Naive thymus-derived CD4-positive, alpha-beta T cell (primary cell): ENCODE measurements at regions not wholly inside any gene's neighbourhood (a gene's known extent, or its start where the extent isn't known, plus 50 kb on each side); places are given as distances from the start of the nearest gene placed in this dataset.

Experiments used
- ATAC-seq: fragments of 150-1000 bp; cut with Tn5 transposase; 2 replicates; pipeline ENCODE4 v1.10.0; 2021; ENCODE audit warnings: mild to moderate bottlenecking, moderate library complexity
- CTCF ChIA-PET: fragments of 350-600 bp; sonication (Branson Sonifier 250); formaldehyde crosslinking; loops from one replicate; lab custom pipeline; 2021; ENCODE audit warnings: antibody characterized with exemption; lab: Charles Lee
- POLR2A ChIA-PET: fragments of 350-600 bp; sonication (Branson Sonifier 250); formaldehyde crosslinking; loops from one replicate; lab custom pipeline; 2021; ENCODE audit warnings: antibody characterized with exemption, inconsistent platforms; lab: Charles Lee
- DNase-seq, 9 donors: peaks; one replicate each; pipeline versions ENCODE4 v3.0.0 to v3.0.0-alpha.2; 2020 to 2022; ENCODE audit warnings: mixed read lengths in 1 of 9
- H3K27ac ChIP-seq: one replicate; pipeline ENCODE4 v1.7.0; 2013; ENCODE audit warnings: mild to moderate bottlenecking, low read depth, low read length, moderate library complexity
- H3K27me3 ChIP-seq, 2 donors: one replicate each; pipeline ENCODE4 v1.7.0; 2013; ENCODE audit warnings: low read length in 2 of 2, mild to moderate bottlenecking in 2 of 2, moderate library complexity in 2 of 2; ENCODE audit not compliant: control insufficient read depth in 2 of 2, insufficient read depth in 2 of 2
- H3K36me3 ChIP-seq, 3 experiments: 1 replicate in 2 of 3; 2 replicates in 1 of 3; pipeline ENCODE4 v1.7.0; 2013; ENCODE audit warnings: low read length in 3 of 3, mild to moderate bottlenecking in 3 of 3, moderate library complexity in 1 of 3; ENCODE audit not compliant: insufficient read depth in 3 of 3, control insufficient read depth in 2 of 3
- H3K4me1 ChIP-seq, 2 donors: one replicate each; pipeline ENCODE4 v1.7.0; 2013; ENCODE audit warnings: low read length in 2 of 2, mild to moderate bottlenecking in 2 of 2, moderate library complexity in 1 of 2; ENCODE audit not compliant: control insufficient read depth in 2 of 2, insufficient read depth in 2 of 2
- H3K4me3 ChIP-seq: 2 replicates; pipeline ENCODE4 v1.7.0; 2013; ENCODE audit warnings: mild to moderate bottlenecking, low read length
- H3K9me3 ChIP-seq, 3 experiments: 1 replicate in 2 of 3; 2 replicates in 1 of 3; pipeline ENCODE4 v1.7.0; 2013; ENCODE audit warnings: low read length in 3 of 3; ENCODE audit not compliant: control insufficient read depth in 2 of 3
- H3K27ac Mint-ChIP-seq, 9 donors: one replicate each; pipeline ENCODE4 v1.8.0; 2020 to 2022; ENCODE audit warnings: mixed read lengths in 9 of 9, mild to moderate bottlenecking in 8 of 9, moderate library complexity in 5 of 9, inconsistent platforms in 2 of 9
- H3K27me3 Mint-ChIP-seq, 5 donors: one replicate each; pipeline ENCODE4 v1.8.0; 2021 to 2022; ENCODE audit warnings: mixed read lengths in 5 of 5, mild to moderate bottlenecking in 1 of 5
- H3K36me3 Mint-ChIP-seq, 5 donors: one replicate each; pipeline ENCODE4 v1.8.0; 2020 to 2022; ENCODE audit warnings: mixed read lengths in 5 of 5, mild to moderate bottlenecking in 3 of 5, inconsistent platforms in 1 of 5
- H3K4me1 Mint-ChIP-seq, 7 donors: one replicate each; pipeline ENCODE4 v1.8.0; 2020 to 2022; ENCODE audit warnings: mixed read lengths in 7 of 7, mild to moderate bottlenecking in 3 of 7, inconsistent platforms in 1 of 7
- H3K4me3 Mint-ChIP-seq, 10 donors: one replicate each; pipeline ENCODE4 v1.8.0; 2020 to 2022; ENCODE audit warnings: mild to moderate bottlenecking in 10 of 10, mixed read lengths in 10 of 10, moderate library complexity in 6 of 10, inconsistent platforms in 2 of 10
- H3K9me3 Mint-ChIP-seq, 11 donors: one replicate each; pipeline ENCODE4 v1.8.0; 2020 to 2022; ENCODE audit warnings: mixed read lengths in 11 of 11, mild to moderate bottlenecking in 4 of 11, inconsistent platforms in 1 of 11, moderate library complexity in 1 of 11
- intact Hi-C, 2 donors: fragments of 100-400 bp; cut with micrococcal nuclease; formaldehyde crosslinking; loops; one replicate each; pipeline ENCODE4 v1.15.1; 2023

DNA sequence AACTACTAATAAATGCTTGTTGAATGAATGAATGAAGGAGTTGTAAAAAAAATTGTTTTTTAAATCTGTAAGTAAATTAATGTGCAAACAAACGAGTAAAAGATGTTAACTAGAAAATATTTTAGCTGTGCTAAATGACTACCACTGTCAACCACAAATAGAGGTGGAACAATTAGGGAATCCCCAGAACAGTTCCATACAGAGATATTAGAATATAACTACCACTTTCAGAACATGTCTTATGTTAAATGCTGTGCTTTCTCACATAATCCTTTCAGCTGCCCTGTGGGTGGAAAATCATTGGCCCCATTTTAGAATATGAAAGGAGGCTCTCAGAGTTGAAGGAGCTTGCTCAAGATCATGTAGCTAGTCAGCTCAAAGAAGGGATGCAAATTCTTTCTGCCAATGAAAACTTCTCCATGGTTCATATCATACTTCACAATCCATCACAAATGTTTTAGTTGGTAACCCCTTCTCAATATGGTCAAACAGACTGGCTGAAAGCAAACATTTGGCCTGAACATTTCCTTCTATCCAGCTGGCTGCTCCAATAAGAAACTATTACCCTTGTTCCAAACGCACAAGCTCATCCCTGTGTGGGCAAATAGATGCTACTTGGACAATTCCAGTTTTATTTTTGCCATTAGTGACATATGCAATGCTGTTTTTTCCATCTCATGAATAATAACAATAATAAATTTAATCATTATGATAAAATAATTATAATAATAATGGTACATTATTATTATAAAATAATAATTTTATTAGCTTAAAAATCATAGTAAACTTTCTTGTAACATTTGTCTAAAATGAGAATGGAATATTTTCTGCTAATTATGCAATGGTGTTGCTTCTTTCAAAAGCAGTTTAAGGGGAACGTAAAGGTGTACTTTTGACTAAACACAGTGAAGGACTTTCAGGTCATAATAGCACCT lies 290.4 kb upstream of the STT3B start:
- H3K27ac ChIP-seq = no peak overlapping the region
- H3K4me1 Mint-ChIP-seq = peaks cover 0 to 11% (median 9%) of the 10 kb centered on the region in 7 donors
- CTCF ChIA-PET = interaction anchor here (0.6 to 1.6 kb wide), 2 partner anchors 12 to 168 kb away, joined by 3 read pairs; no protein-coding TSS in a partner anchor
- H3K27ac Mint-ChIP-seq = no peak overlapping the region
- H3K9me3 Mint-ChIP-seq = peaks cover 0 to 4% (median 0%) of the 10 kb centered on the region in 11 donors
- H3K4me3 ChIP-seq = no peak overlapping the region
- POLR2A ChIA-PET = no interaction called here
- no peaks in the 10 kb centered on the region for H3K4me1 ChIP-seq
- H3K4me3 Mint-ChIP-seq = no peak overlapping the region
- H3K27me3 Mint-ChIP-seq = peaks cover 0 to 2% (median 0%) of the 10 kb centered on the region in 5 donors
- no peaks in the 10 kb centered on the region for H3K36me3 ChIP-seq
- no peaks in the 10 kb centered on the region for H3K9me3 ChIP-seq
- ATAC-seq (no peak), DNase-seq (no peak)
- intact Hi-C loops = no loop called here
- H3K36me3 Mint-ChIP-seq = peaks cover 0 to 4% (median 0%) of the 10 kb centered on the region in 5 donors
- no peaks in the 10 kb centered on the region for H3K27me3 ChIP-seq

DNA sequence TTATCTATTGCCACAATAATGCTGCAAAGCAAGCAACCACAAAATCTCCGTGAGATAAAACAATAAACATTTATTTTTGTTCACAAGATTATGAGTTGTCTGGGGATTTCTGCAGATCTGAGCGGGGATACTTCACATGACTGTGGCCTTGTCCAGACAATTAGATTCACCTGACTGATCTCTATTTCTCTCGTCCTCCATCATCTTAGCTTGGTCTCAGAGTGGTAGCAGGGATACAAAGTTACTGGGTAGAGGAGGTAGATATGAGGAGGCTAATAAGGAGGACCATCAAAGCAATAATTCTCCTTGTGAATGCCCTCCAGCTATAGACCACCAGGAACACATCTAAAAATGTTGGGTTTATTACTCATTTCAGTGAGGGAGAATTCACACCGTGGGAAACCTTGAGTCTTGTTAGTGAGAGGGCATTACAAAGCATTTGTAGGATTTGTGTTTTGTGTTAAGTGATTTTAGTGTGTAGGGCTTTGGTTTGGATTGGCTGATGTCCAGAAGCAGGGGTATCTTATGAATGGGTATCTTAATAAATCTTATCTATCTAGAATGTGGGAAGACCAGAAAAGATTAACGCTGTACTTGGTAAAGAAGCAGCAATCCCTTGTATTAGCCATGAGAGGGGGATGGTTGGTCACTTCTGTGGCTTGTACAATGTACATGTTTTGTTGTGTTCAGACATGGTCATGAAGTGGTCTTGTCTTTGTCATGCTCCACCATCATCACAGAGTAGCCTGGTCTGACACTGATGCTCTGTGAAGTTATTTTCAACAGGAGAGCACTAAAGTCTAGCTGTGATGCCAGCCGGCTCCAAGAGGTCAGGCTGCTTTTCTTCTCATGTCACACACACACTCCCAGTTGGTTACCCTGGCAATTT lies 287.6 kb upstream of the STT3B start:
- POLR2A ChIA-PET = interaction anchor here (0.6 kb wide), 1 partner anchor 86 kb away, joined by 3 read pairs; no protein-coding TSS in a partner anchor

DNA sequence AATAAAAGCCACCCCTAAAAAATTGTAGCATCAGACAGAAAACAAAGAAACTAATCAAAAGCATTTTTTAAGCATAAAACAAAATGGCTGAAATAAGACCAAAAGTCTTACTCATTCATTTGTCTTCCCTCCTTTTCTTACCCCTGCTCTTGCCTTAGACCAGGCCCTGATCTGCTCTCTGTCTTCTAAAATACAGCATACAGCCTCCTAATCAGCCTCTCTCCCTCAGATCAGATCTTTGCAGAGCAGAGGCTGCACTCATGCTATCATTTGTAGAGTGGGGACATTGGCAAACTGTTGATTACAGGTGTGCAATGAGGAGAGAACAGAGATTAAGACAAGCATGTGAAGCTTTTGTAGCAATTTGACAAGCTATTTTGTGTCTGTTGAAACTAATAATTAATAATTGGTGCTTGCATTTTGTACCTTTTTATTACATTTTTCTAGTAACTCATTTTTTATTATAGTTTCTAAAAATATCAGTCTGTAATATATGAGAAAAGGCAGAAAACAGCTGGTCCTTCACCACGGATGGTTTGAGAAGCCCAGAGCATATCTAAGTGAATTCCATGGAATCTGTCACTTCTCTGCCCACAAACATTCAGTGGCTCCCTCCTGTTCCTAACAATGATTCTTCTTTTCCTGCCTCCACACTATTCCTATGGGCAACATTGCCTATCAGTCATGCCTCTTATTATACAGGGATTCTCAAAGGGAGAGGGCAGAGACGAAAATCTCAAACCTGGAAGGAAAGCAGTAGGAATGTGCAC lies 286.2 kb upstream of the STT3B start:
- peaks cover 0 to 8% (median 0%) of the 10 kb centered on the region in 11 donors for H3K9me3 Mint-ChIP-seq
- H3K36me3 Mint-ChIP-seq = peaks cover 0 to 13% (median 0%) of the 10 kb centered on the region in 5 donors
- peaks cover 0 to 5% of the 10 kb centered on the region in 2 donors for H3K4me1 ChIP-seq
- no peaks in the 10 kb centered on the region for H3K9me3 ChIP-seq
- H3K27ac ChIP-seq = no peak overlapping the region
- no peaks in the 10 kb centered on the region for H3K27me3 ChIP-seq
- no peaks in the 10 kb centered on the region for H3K36me3 ChIP-seq
- no peak for DNase-seq
- no peak overlapping the region for H3K4me3 ChIP-seq
- no peak for ATAC-seq
- H3K4me1 Mint-ChIP-seq = peaks cover 10 to 41% (median 18%) of the 10 kb centered on the region in 7 donors
- intact Hi-C loops = no loop called here
- no peaks in the 10 kb centered on the region for H3K27me3 Mint-ChIP-seq
- CTCF ChIA-PET = interaction anchor here (0.6 kb wide), 1 partner anchor 209 kb away, joined by 5 read pairs; no protein-coding TSS in a partner anchor
- peak overlapping the region in 1 of 9 donors; percentile 55 for H3K27ac Mint-ChIP-seq
- POLR2A ChIA-PET = no interaction called here
- H3K4me3 Mint-ChIP-seq = no peak overlapping the region

More for the DNA sequence above, 287.6 kb upstream of the STT3B start:
- no peak for DNase-seq
- Histone ChIP-seq H3K9me3 (no peaks in the 10 kb centered on the region), H3K4me3 (no peak overlapping the region), H3K27me3 (no peaks in the 10 kb centered on the region), H3K27ac (no peak overlapping the region), H3K4me1 (no peaks in the 10 kb centered on the region), H3K36me3 (no peaks in the 10 kb centered on the region)
- no peaks in the 10 kb centered on the region for H3K27me3 Mint-ChIP-seq
- intact Hi-C loops = no loop called here
- H3K4me1 Mint-ChIP-seq = peaks cover 8 to 33% (median 14%) of the 10 kb centered on the region in 7 donors
- peak overlapping the region in 2 of 9 donors; percentile 31 to 32 for H3K27ac Mint-ChIP-seq
- ATAC-seq = no peak
- peaks cover 0 to 9% (median 0%) of the 10 kb centered on the region in 5 donors for H3K36me3 Mint-ChIP-seq
- CTCF ChIA-PET = no interaction called here
- H3K4me3 Mint-ChIP-seq = no peak overlapping the region
- H3K9me3 Mint-ChIP-seq = peaks cover 0 to 4% (median 0%) of the 10 kb centered on the region in 11 donors

GRCh38 chr3:31247063-31247447 lies 285.7 kb upstream of the STT3B start:
- Mint-ChIP-seq H3K9me3 (peaks cover 0 to 11% (median 0%) of the 10 kb centered on the region in 11 donors), H3K27me3 (no peaks in the 10 kb centered on the region)

DNA sequence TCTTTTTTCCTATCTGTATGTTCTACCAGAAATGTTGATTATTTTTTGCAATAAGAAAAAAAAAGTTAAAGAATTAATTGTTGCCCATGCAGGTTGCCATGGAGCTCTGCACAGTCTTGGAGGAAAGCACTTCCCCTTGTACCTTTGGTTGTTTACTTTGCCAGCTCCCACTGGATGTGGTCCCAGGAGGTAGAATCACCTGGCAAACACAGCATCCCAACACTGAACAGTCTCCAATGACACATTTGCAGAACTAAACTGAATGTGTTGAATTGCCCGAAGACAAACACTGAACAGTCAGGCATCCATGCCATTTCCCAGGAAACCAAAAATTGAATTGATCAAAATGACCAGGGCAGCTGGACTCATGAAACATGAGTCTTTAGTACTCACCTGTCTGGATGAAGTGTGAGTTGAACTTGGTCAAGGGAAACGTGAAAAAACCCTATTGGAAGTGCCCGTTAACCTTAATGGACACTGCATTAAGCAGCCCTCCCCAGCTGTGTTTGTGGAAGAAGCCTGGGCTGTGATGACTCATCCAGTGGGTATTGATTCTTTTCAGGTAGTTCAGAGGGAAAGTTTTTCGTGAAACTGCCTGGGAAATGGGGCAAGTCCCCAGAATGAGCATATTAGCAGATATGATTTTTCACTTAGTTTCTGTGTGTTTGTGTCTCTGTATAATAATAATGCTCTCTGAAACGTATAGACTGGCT lies 284.7 kb upstream of the STT3B start:
- peaks cover 10 to 46% (median 18%) of the 10 kb centered on the region in 7 donors for H3K4me1 Mint-ChIP-seq
- no peak for DNase-seq
- peaks cover 0 to 5% of the 10 kb centered on the region in 2 donors for H3K4me1 ChIP-seq
- H3K27ac Mint-ChIP-seq = no peak overlapping the region
- H3K36me3 ChIP-seq = no peaks in the 10 kb centered on the region
- ChIA-PET POLR2A (interaction anchor here (0.7 kb wide), 1 partner anchor 284 kb away, joined by 4 read pairs; no protein-coding TSS in a partner anchor), CTCF (no interaction called here)
- ATAC-seq = no peak
- H3K4me3 Mint-ChIP-seq = no peak overlapping the region
- H3K27me3 ChIP-seq = no peaks in the 10 kb centered on the region
- H3K9me3 Mint-ChIP-seq = peaks cover 0 to 15% (median 0%) of the 10 kb centered on the region in 11 donors
- no peak overlapping the region for H3K27ac ChIP-seq
- intact Hi-C loops = no loop called here
- H3K4me3 ChIP-seq = no peak overlapping the region
- no peaks in the 10 kb centered on the region for H3K27me3 Mint-ChIP-seq
- H3K36me3 Mint-ChIP-seq = peaks cover 0 to 20% (median 0%) of the 10 kb centered on the region in 5 donors
- H3K9me3 ChIP-seq = no peaks in the 10 kb centered on the region

More at GRCh38 chr3:31247063-31247447, 285.7 kb upstream of the STT3B start:
- Histone ChIP-seq H3K4me1 (peaks cover 0 to 5% of the 10 kb centered on the region in 2 donors), H3K4me3 (no peak overlapping the region), H3K36me3 (no peaks in the 10 kb centered on the region), H3K9me3 (no peaks in the 10 kb centered on the region), H3K27ac (no peak overlapping the region), H3K27me3 (no peaks in the 10 kb centered on the region)
- POLR2A ChIA-PET = no interaction called here
- Mint-ChIP-seq H3K4me1 (peaks cover 10 to 40% (median 18%) of the 10 kb centered on the region in 7 donors), H3K36me3 (peaks cover 0 to 16% (median 0%) of the 10 kb centered on the region in 5 donors), H3K27ac (peak overlapping the region in 1 of 9 donors; percentile 55), H3K4me3 (peak overlapping the region in 1 of 10 donors; percentile 18)
- CTCF ChIA-PET = interaction anchor here (0.6 kb wide), 1 partner anchor 209 kb away, joined by 5 read pairs; no protein-coding TSS in a partner anchor
- DNase-seq (no peak), ATAC-seq (no peak)
- intact Hi-C loops = no loop called here
